NCI-H146 (cell line): ENCODE measurements at regions not wholly inside any gene's neighbourhood (a gene's known extent, or its start where the extent isn't known, plus 50 kb on each side); places are given as distances from the start of the nearest gene placed in this dataset.
A peak's percentile ranks its signal among the peaks of the same experiment; 100 is the strongest.
"Not testable (repeated sequence)": the region's sequence is repeated elsewhere in the genome, so short reads cannot be mapped to it uniquely, and the experiment has no call there.

Experiments
- DNase-seq: peaks from one replicate; lab custom pipeline; 2025; lab: John Stamatoyannopoulos, UW

DNA sequence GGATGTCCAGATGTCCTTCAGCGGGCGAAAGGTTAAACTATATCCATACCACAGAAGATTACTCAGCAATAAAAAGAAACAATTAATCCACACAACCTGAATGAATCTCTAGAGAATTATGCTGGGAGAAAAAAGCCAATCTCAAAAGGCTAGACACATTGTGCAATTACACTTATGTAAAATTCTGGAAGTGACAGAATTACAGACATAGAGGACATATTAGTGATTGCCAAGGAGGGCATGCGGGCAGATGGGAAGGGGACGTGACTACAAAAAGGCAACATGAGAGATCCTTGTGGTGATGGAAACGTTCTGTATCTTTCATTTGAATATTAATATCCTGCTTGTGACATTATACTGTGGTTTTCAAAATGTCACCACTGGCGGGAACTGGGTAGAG, 103.5 kb upstream of the BMAL1 start:
- no peak for DNase-seq

DNA sequence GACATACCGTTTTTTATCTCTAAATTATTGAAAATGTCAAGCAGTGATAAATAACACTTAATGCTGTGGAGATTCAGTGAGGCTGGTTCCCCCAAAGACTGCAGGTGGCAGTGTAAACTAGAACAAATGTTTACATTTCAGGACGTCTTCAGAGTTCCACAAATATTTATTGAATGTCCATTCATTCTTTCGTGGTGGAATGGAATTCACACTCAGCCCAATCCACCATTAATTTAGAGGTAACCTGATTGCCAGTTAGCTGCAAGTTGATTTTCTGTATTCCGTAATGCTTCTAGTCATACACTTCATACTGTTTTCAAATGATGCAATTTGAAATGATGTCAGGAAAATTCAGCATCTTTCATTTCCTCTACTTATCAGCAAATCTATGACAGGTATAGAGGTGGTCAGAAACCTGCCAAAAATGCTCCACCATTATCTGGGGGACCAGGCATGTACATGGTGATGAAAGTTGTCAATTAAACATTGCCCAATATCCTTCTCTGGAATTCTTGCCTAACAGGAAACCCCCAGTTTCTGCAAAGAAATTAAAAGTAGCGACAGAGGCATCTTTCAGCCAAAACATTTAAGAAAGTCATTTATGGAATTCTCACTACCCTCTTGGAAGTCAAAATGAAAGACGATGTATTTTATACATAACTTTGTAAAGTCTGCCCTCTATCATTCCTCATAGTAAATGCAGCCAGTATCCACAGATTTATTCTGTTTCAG, 94.3 kb upstream of the BMAL1 start:
- DNase-seq: peak; percentile 28

DNA sequence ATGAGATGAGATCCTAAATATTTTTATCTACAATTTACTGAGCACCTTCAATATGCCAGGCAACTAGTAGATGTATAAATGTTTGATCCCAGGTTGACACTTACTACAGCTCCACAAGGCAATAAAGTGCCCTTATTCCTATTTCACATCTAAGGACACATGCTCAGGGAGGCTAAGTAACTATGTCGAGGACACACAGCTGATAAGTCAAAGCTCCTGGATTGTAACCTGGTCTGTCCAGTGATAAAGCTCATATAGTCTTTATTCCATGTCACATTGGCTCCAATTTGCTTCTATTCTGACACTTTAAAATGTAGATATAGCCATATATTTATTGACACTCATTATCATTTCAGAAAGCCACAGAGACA, 93.8 kb upstream of the BMAL1 start:
- DNase-seq: no peak

DNA sequence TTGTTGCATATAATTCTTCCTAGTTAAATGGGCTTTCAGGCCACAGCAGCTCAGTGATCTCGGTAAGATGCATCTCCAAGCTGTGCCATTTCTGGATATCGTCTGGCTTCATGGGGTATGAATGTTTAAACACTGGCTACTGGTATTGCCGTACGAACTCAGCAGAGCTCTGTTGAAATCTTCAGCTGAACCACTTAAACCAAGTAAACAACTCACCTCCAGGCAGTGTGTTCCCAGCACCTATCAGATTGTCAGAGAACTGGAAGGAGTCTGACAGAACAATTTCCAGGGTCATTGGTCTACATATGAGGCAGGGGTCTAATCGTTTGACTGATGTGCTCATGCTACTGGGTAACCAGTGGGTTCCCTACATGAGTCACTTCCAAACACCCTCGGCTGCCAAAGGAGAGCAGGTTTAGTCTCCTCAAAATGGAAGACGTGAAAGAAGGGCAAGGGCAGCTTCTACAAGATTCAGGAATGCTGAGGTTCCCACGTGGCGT, 93.2 kb upstream of the BMAL1 start:
- DNase-seq: no peak

DNA sequence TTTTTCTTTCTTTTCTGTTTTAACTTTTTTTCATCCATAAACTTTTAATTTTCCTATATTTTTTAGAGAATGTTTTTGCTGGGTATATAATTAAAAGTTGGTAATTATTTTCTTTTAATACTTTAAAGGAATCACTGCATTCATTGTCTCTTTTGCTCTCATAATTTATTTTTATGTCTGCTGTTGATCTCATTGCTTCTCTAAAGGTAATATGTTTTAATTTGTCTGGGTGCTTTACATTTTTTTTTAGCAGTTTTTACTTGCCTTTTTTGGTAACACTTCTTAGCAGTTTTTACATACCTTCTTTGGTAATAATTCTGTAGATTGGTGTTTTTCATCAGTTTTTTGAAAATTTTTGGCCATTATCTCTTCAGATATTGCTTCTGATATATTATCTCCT, 89.4 kb upstream of the BMAL1 start:
- no peak for DNase-seq

DNA sequence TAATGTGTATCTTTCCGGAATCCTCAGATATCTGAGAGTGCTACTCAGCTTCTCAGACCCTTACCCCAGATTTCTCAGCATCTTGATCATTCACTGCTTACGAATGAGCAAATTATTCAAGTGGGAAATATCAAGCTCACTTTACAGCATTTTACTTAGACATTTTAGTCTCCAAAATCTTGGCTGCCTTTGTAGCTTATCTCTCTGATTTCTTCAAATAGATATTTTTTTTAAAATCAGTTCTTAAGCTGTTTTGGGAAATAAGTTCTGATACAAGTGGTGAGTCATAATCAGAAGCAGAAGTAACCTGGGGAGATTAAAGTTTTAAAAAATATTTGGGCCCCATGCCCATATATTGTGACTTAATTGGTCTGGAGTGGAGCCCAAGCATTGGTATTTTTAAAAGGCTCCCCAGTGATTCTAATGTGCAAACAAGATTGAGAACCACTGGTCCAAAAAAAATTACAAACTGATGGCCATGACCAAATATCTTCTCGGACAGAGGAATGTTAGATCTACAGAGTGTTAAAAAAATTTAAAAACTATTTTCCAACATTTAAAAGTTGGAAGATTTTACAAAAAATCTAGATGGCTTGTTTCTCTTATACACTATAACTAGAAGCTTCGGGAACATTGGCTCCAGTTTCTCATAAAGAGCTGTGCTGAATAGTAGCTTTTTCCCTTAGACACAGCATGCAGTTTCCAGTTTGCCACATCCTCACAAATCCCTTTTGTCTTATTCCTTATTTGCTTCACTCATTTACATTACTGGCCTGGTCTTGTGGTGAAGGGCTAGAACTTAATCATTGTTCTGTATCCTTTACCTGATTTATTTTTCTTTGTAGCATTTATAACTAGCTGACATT, 87.8 kb upstream of the BMAL1 start:
- no peak for DNase-seq

DNA sequence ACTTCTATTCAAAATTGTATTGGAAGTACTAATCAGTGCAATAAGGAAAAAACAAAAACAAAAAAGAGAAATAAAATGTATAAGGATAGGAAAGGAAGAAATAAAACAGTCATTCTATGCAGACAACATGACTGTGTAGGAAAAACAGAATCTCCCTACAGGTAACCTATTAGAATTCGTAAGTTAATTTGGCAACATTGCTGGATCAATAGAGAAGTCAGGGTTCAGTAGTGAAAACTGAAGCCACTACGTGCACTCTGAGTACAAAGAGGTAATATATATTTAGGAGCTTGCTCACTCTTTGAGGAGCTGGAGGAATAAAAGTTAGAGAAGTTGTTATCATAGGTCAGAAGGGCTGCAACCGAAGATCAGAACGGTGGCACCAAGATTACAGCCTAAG, 84.0 kb upstream of the BMAL1 start:
- DNase-seq: no peak

DNA sequence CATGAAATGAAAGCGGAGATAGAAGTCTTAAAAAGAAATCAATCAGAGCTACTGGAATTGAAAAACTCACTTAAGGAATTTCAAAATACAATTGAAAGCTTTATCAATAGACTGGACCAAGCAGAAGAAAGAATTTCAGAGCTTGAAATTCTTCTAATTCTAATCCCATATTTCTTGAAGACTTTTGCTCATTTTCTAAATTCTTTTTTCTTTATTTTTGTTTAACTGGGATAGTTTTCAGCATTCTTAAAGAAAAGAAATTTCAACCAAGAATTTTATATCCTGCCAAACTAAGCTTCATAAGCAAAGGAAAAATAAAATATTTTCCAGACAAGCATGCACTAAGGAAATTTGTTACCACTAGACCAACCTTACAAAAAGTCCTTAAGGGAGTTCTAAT, 80.2 kb upstream of the BMAL1 start:
- not testable (repeated sequence) for DNase-seq

DNA sequence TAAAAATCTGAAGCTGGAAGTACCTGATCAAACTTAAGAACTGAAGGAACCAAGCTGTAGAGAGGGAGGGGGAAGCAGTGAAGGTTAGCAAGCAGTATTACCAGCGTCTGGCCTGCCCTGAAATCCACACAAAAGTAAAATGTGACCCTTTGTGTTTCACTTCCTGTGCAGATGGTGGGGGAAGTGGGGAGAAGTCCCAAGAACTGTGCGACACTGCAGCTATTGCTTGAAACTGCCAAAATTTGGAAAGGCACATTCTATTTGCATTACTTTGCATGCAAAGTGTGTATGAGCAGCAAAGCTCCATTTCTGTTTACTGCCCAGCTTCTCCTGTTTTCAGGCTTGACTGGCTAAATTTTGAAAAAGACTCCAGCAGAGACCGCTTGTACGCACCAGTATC, 72.1 kb upstream of the BMAL1 start:
- DNase-seq: no peak

DNA sequence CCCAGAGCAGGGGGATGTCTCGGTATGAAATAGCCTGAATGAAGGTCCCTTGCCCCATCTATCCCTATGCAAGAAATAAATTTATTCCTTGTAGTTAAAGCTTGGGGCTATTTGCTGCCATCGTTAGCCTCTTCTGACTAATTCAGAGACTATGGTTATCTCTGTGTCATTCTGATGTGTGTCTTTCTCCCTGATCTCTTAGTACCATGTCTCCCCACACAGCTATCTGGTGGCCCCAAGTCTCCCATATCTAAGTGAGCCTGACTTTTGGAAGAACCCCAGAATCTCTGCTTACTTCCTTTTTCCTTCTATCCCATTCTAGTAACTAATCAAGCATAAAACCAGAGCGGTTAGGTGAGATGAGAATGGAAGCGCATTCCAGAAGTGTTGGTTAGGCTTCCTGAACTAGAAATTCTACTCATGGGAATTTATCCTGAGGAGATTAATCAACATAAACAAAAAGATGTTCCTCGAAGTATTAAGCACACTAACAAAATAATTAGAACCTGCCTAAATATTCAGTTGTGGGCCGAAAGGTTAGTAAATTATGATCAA, 71.4 kb upstream of the BMAL1 start:
- no peak for DNase-seq

DNA sequence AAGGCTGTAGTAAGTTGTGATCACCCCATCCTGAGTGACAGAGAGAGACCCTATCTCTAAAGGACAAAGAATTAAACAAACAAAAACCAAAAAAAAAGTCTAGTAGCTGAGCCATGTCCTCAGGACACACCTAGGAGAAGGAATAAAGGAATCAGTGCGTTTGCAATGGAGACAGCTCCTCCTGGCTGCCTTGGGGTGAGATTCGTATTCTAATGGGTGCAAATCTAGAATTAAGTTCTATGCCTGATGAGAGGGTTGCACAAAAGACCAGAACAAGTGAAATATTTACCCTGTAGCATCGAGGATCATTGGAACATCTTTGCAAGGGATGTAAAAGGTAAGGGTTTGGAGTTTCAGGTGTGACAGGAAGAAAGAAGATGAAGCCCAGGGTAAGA, 70.3 kb upstream of the BMAL1 start:
- DNase-seq: no peak

DNA sequence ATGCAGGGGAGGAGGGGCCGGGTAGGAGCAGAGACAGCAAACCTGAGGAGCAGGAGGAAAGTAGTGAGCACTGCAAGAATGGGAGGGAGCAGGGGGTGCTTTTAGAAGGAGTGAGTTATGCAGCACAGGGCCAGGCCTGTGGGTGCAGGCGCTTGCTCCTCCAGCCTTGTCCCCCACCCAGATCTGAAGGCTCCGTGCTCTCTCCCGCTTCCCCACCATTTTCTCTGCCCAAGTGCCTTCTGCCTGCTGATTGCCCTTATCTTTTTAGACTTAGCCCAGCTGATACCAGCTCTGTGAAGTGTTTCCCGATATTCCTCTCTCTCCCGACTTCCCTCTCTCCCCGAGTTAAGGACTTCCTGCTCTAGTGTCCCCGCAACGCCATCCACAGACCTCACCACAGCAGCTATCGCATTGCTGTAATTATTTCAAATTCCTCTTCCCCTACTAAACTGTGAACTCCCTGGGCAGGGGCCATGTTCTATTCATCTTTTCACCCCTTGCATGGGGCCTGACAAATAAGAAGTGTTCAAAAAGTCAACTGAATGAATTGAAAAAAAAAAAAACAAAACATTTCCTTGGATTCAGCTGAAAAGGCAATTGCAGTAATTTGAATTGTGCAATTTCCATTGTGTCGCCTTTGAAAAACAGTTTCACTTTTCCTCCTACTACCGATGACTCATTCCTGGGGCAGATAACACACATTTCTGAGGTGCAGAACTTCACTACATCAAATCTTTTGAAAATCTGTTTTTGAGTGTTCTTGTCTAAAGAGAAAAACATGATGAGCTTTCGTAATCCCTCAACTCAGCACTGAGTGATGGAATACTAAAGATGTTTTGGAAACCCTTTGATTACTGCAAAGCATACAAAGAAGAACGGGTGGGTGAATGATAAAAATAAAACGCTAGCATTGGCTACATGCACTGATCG, 69.7 kb upstream of the BMAL1 start:
- DNase-seq: peak; percentile 27

DNA sequence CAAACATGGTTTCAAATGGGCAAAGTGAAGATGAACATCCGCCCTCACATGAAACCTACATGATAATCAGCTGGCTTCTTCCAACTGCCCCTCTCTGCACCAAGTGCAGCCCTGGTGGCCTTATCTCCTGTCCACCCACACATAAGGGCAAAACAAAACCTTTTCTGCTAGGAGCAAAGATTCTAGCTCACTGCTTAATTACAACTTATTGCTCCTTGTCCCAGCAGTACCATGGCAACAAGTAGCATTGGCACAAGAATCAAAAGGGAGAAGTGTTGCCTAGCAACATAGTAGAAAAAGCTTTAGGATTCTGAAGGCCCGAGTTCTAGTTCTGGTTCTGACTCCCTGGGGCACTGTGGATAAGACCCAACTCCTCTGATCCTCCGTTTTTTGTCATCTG, 68.7 kb upstream of the BMAL1 start:
- DNase-seq: no peak

DNA sequence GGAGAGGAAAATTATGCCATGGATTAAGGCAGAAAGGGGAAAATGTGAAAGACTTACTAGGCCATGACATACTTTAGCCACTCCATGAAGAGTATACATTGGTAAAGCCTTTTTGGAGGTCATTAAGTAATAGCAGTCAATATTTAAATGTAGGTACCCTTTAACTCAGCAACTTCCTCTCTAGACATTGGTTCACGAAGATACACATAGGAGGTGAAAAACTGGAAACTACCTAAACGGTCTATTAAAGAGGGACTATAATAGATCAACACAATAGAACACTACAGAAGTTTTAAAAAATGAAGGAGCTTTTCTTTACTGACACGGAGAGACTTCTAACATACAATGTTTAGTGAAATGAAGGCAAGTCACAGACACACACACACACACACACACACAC, 68.2 kb upstream of the BMAL1 start:
- DNase-seq: no peak

DNA sequence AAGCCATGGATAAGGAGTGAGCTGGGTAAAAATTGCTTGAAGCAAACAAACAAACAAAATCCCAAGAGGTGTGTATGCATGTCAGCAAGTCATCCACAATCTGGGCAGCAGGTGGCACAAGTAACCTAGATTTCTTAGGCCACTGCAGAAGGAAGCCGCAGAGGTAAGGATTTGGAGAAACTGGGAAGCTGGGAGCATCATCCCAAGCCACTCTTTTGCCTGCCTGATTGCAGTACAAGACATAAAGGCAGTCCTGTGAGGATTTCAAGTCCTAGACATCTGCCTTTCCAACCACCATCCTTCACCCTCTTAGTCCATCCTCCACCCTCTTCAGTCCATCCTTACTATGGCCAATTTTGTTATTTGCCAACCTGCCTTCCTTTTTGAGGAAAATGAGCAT, 67.2 kb upstream of the BMAL1 start:
- DNase-seq: peak; percentile 57

DNA sequence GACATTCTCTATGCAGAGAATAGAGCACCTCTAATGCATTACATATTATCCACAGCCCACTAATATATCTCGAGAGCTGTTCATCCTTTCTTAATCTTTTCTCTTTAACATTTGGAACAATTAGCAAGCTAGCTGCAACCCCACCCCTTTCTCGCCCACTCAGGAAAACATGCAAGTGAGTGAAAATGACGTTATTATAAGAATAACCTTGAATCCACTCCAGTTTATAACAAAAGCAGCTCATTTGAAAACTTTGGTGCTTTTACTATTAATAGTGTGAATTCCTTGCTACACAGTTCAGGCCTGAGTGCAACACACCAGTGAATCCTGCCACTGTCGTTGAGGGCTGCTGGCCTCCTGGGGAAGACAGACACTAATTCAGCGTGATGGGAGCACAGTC, 63.3 kb upstream of the BMAL1 start:
- DNase-seq: no peak

DNA sequence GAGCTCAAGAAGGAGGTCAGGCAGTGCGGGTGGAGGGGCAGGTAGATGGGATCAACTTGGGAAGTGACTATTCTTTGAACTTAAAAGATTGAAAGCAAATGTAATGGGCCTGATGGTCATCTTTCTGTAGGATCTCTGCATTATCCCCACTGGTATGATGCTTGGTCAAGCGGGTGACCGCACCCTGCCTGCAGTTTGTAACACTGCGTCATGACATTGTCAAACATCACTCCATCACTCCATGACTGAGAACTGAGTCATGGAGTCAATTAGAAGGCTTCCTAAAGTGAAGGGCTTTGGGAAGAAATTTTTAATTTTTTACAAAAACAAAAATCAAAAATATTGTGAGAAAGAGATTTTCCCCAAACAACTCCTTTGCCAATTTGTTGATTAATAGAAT, 62.4 kb upstream of the BMAL1 start:
- no peak for DNase-seq

DNA sequence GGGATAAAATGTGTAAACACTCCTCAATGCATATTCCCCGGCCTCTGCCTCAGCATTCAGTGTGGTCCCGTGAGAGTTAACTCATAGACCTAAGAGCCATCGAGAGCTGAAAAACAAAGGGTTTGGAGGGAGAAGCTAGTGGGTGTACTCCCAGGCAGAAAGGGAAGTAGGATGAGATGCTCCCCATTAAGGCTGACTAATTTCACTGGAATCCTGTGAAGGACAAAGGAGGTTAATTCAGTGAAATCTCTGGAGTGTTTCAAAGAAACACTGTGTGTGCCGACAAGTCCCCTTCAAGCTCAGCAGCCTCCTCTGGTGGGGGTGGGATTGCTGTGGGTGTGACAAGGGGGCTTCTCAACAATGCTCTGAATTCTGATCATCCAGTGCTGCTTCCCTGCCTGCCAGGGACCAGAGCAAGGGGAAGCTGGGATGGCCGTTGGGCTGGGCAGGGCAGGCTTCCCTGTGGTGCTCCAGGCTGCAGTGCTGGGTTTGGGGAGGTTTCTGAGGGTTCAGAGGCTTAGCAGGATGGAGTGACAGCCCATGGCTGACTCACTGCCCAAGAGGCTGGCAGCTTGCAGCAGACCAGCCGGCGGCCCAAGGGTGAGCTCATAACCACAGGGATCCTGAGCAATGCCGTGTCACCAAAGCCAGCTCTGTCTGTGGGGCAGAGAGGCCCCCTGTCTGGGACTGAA, 61.4 kb upstream of the BMAL1 start:
- DNase-seq: no peak

DNA sequence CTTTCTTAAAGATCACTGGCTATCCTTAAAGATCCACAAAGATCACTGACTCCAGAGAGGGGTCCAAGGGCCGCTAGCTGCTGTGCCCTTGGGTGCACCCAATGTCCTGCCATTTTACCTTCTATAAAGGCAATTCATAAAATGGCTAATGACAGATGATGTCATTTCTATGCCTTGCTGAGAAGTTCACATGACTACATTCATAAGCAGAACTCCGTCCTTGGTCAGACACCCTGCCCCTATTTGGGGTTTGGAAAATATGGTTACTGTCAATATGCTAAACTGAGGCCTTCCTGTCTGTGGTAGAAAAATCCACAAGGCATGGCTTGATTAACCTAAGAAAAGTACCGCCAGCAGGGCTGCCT, 60.9 kb upstream of the BMAL1 start:
- no peak for DNase-seq

DNA sequence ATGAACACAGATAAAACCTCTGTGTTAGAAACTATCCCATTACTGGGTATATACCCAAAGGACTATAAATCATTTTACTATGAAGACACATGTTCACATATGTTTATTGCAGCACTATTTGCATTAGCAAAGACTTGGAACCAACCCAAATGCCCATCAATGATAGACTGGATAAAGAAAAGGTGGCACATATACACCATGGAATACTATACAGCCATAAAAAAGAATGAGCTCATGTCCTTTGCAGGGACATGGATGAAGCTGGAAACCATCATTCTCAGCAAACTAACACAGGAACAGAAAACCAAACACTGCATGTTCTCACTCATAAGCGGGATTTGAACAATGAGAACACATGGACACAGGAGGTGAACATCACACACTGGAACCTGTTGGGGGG, 58.9 kb upstream of the BMAL1 start:
- not testable (repeated sequence) for DNase-seq

DNA sequence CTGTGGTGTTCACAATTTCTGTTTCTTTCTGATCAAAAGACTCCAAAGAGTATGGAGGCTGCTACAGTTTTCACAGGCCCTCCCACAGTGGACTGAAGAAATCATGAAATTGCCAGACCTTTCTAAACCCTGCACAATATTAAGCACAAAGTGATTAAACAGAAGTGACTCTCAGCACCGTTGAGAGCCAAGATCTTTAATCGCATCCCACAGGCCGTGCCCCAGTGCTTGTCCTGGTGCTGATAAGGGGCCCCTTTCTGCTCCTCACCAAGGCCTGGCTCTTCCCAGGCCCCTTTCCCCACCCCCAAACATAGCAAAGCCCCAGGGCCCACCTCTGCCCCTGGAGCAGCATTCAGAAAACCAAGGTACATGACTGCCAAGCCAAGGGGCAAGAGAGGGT, 57.4 kb upstream of the BMAL1 start:
- DNase-seq: no peak

DNA sequence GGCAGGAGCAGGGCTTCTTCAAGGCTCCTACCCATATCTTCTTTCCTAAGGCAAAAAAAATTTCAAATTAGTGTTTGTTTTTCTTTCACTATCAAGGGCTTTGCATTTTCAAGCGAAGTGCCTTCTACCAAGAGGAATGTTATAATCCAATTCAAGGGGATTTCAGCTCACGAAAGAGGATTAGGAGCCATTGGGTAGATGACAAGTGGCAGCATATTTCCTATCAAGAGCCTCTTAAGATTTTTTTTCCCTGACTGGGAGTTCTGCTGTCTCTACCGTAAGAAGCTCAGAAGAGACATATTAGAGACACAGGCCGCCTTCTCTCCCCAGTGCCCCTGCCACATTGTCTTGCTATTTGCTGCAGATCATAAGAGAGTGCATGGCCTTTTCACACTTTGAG, 55.9 kb upstream of the BMAL1 start:
- no peak for DNase-seq
